ENCODE measurements at regions not wholly inside any gene's neighbourhood (a gene's known extent, or its start where the extent isn't known, plus 50 kb on each side); places are given as distances from the start of the nearest gene placed in this dataset.

DNA sequence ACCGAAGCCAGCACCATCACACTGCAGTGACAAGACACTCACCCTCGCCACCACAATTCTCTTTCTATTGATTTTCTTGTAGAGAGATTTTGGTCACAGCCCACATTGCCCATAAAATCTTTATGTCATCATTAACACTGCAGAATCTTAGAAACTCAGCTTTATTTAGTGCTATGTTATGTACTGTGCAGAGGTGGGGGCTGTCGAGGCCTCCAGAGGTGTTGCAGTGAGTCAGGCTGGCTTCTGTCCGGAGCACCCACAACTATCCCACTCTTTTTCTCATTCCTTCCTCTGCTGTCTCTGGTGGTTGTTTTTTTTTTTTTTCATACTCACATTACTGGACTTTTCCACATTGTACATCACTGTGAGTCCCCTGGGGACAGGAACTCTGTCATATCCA is 677.4 kb upstream of the HS6ST1 start:
- Histone ChIP-seq H3K27ac (ENCODE audit: extremely low read length, insufficient read depth, low read length) (no peak overlapping the region), H3K9me3 (ENCODE audit: low read length) (no peaks in the 10 kb centered on the region), H3K79me2 (ENCODE audit: insufficient read depth, low read length) (no peaks in the 10 kb centered on the region), H3K4me2 (ENCODE audit: low read depth, low read length) (no peak overlapping the region), H3K27me3 (ENCODE audit: control insufficient read depth in 1 of 2, insufficient read depth in 2 of 2, low read length in 2 of 2) (peaks cover 0 to 4% of the 10 kb centered on the region in 2 experiments; a peak in 1 of 5 replicates), H3K4me1 (ENCODE audit: insufficient read depth, low read length) (no peaks in the 10 kb centered on the region), H3K9ac (ENCODE audit: insufficient read depth, low read depth, low read length) (no peak overlapping the region), H3K4me3 (replicated peaks in 1 of 3; ENCODE audit: insufficient read depth in 1 of 3, low read depth in 2 of 3, low read length in 3 of 3) (no peak overlapping the region), H2AFZ (ENCODE audit: low read length) (no peak overlapping the region), H4K20me1 (ENCODE audit: insufficient read depth, low read length) (no peaks in the 10 kb centered on the region), H3K36me3 (replicated peaks in 1 of 2; ENCODE audit: control insufficient read depth in 1 of 2, insufficient read depth in 2 of 2, low read length in 2 of 2) (no peaks in the 10 kb centered on the region)
- ATAC-seq (no peak), DNase-seq (ENCODE audit: low spot score) (no peak), FAIRE-seq (no peak)
- in situ Hi-C loops (cut with HindIII; ENCODE audit: extremely low pct_ligation_motif_present, low pct_unique_long_range_greater_than_20kb): no loop called here
- ChIA-PET POLR2A (no interaction called here), CTCF (ENCODE audit: low intra/inter-chr PET ratio, low total read pairs) (no interaction called here)
- no TSS peak for BruUV-seq (replicated peaks)
- intact Hi-C loops (cut with micrococcal nuclease; ENCODE audit: unreplicated experiment): no loop called here
- WGBS (ENCODE audit: low lambda C conversion rate): 3% methylated on average over 4 of the region's 4 CpGs
- TF ChIP-seq, protein P1, sequence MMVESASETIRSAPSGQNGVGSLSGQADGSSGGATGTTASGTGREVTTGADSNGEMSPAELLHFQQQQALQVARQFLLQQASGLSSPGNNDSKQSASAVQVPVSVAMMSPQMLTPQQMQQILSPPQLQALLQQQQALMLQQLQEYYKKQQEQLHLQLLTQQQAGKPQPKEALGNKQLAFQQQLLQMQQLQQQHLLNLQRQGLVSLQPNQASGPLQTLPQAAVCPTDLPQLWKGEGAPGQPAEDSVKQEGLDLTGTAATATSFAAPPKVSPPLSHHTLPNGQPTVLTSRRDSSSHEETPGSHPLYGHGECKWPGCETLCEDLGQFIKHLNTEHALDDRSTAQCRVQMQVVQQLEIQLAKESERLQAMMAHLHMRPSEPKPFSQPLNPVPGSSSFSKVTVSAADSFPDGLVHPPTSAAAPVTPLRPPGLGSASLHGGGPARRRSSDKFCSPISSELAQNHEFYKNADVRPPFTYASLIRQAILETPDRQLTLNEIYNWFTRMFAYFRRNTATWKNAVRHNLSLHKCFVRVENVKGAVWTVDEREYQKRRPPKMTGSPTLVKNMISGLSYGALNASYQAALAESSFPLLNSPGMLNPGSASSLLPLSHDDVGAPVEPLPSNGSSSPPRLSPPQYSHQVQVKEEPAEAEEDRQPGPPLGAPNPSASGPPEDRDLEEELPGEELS (CRISPR knock-in tag; IDR thresholded peaks at IDR 0.05): no peak
- TF ChIP-seq NRL (CRISPR knock-in tag; IDR thresholded peaks at IDR 0.05; ENCODE audit: borderline replicate concordance): no peak
- no peak for TF ChIP-seq ZFP90 (CRISPR knock-in tag; IDR thresholded peaks at IDR 0.05; ENCODE audit: borderline replicate concordance)
- TF ChIP-seq, protein P2, sequence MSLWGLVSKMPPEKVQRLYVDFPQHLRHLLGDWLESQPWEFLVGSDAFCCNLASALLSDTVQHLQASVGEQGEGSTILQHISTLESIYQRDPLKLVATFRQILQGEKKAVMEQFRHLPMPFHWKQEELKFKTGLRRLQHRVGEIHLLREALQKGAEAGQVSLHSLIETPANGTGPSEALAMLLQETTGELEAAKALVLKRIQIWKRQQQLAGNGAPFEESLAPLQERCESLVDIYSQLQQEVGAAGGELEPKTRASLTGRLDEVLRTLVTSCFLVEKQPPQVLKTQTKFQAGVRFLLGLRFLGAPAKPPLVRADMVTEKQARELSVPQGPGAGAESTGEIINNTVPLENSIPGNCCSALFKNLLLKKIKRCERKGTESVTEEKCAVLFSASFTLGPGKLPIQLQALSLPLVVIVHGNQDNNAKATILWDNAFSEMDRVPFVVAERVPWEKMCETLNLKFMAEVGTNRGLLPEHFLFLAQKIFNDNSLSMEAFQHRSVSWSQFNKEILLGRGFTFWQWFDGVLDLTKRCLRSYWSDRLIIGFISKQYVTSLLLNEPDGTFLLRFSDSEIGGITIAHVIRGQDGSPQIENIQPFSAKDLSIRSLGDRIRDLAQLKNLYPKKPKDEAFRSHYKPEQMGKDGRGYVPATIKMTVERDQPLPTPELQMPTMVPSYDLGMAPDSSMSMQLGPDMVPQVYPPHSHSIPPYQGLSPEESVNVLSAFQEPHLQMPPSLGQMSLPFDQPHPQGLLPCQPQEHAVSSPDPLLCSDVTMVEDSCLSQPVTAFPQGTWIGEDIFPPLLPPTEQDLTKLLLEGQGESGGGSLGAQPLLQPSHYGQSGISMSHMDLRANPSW (CRISPR knock-in tag; IDR thresholded peaks at IDR 0.05; ENCODE audit: borderline replicate concordance): no peak
- TF ChIP-seq, protein P3, sequence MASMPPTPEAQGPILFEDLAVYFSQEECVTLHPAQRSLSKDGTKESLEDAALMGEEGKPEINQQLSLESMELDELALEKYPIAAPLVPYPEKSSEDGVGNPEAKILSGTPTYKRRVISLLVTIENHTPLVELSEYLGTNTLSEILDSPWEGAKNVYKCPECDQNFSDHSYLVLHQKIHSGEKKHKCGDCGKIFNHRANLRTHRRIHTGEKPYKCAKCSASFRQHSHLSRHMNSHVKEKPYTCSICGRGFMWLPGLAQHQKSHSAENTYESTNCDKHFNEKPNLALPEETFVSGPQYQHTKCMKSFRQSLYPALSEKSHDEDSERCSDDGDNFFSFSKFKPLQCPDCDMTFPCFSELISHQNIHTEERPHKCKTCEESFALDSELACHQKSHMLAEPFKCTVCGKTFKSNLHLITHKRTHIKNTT (CRISPR knock-in tag; IDR thresholded peaks at IDR 0.05): no peak
- TF ChIP-seq SYNCRIP (IDR thresholded peaks at IDR 0.05; ENCODE audit: insufficient read depth, low read depth, low read length): no peak
- TF ChIP-seq, protein P4, sequence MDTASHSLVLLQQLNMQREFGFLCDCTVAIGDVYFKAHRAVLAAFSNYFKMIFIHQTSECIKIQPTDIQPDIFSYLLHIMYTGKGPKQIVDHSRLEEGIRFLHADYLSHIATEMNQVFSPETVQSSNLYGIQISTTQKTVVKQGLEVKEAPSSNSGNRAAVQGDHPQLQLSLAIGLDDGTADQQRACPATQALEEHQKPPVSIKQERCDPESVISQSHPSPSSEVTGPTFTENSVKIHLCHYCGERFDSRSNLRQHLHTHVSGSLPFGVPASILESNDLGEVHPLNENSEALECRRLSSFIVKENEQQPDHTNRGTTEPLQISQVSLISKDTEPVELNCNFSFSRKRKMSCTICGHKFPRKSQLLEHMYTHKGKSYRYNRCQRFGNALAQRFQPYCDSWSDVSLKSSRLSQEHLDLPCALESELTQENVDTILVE (CRISPR knock-in tag; IDR thresholded peaks at IDR 0.05): no peak
- TF ChIP-seq GTF3A (CRISPR knock-in tag; conservative IDR thresholded peaks at IDR 0.05): no peak
- TF ChIP-seq, protein P5, sequence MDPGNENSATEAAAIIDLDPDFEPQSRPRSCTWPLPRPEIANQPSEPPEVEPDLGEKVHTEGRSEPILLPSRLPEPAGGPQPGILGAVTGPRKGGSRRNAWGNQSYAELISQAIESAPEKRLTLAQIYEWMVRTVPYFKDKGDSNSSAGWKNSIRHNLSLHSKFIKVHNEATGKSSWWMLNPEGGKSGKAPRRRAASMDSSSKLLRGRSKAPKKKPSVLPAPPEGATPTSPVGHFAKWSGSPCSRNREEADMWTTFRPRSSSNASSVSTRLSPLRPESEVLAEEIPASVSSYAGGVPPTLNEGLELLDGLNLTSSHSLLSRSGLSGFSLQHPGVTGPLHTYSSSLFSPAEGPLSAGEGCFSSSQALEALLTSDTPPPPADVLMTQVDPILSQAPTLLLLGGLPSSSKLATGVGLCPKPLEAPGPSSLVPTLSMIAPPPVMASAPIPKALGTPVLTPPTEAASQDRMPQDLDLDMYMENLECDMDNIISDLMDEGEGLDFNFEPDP (CRISPR knock-in tag; conservative IDR thresholded peaks at IDR 0.05): no peak
- no peak for TF ChIP-seq ZNF552 (CRISPR knock-in tag; IDR thresholded peaks at IDR 0.05; ENCODE audit: borderline replicate concordance)
- TF ChIP-seq, protein P6, sequence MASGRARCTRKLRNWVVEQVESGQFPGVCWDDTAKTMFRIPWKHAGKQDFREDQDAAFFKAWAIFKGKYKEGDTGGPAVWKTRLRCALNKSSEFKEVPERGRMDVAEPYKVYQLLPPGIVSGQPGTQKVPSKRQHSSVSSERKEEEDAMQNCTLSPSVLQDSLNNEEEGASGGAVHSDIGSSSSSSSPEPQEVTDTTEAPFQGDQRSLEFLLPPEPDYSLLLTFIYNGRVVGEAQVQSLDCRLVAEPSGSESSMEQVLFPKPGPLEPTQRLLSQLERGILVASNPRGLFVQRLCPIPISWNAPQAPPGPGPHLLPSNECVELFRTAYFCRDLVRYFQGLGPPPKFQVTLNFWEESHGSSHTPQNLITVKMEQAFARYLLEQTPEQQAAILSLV (CRISPR knock-in tag; IDR thresholded peaks at IDR 0.05; ENCODE audit: borderline replicate concordance): no peak
- no peak for TF ChIP-seq ZNF326 (CRISPR knock-in tag; IDR thresholded peaks at IDR 0.05; ENCODE audit: borderline replicate concordance)
- TF ChIP-seq, protein P7, sequence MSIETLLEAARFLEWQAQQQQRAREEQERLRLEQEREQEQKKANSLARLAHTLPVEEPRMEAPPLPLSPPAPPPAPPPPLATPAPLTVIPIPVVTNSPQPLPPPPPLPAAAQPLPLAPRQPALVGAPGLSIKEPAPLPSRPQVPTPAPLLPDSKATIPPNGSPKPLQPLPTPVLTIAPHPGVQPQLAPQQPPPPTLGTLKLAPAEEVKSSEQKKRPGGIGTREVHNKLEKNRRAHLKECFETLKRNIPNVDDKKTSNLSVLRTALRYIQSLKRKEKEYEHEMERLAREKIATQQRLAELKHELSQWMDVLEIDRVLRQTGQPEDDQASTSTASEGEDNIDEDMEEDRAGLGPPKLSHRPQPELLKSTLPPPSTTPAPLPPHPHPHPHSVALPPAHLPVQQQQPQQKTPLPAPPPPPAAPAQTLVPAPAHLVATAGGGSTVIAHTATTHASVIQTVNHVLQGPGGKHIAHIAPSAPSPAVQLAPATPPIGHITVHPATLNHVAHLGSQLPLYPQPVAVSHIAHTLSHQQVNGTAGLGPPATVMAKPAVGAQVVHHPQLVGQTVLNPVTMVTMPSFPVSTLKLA (IDR thresholded peaks at IDR 0.05): no peak
